ENCODE measurements at regions not wholly inside any gene's neighbourhood (a gene's known extent, or its start where the extent isn't known, plus 50 kb on each side); places are given as distances from the start of the nearest gene placed in this dataset.

- no peak for DNase-seq (ENCODE audit: low read depth)
- POLR2A ChIA-PET: no interaction called here
- H3K4me3 ChIP-seq (ENCODE audit: low read depth, low read length): no peak overlapping the region
- no peak for TF ChIP-seq CTCF (IDR thresholded peaks at IDR 0.05; ENCODE audit: insufficient read depth, low read depth, low read length)
- H3K27me3 ChIP-seq (ENCODE audit: control insufficient read depth, insufficient read depth, low read length): no peaks in the 10 kb centered on the region
- CTCF ChIA-PET: no interaction called here
- no peaks in the 10 kb centered on the region for H3K36me3 ChIP-seq (ENCODE audit: control insufficient read depth, insufficient read depth, low read length)
Measured at GRCh38 chr12:116414891-116415290, 137.4 kb upstream of the MED13L start.

- no peak overlapping the region for H3K4me3 ChIP-seq (ENCODE audit: low read depth, low read length)
- H3K36me3 ChIP-seq (ENCODE audit: control insufficient read depth, insufficient read depth, low read length): no peaks in the 10 kb centered on the region
- no peak for DNase-seq (ENCODE audit: low read depth)
- H3K27me3 ChIP-seq (ENCODE audit: control insufficient read depth, insufficient read depth, low read length): no peaks in the 10 kb centered on the region
- no peak for TF ChIP-seq CTCF (IDR thresholded peaks at IDR 0.05; ENCODE audit: insufficient read depth, low read depth, low read length)
- CTCF ChIA-PET: interaction anchor here (0.5 to 1.3 kb wide), 2 partner anchors 210 to 400 kb away, joined by 3 to 4 read pairs; no protein-coding TSS in a partner anchor
- POLR2A ChIA-PET: no interaction called here
Measured at GRCh38 chr12:116415408-116416108, 138.1 kb upstream of the MED13L start.

GRCh38 chr12:116416166-116416565 is 138.7 kb upstream of the MED13L start:
- H3K27me3 ChIP-seq (ENCODE audit: control insufficient read depth, insufficient read depth, low read length): no peaks in the 10 kb centered on the region
- POLR2A ChIA-PET: no interaction called here
- no peaks in the 10 kb centered on the region for H3K36me3 ChIP-seq (ENCODE audit: control insufficient read depth, insufficient read depth, low read length)
- no peak for TF ChIP-seq CTCF (IDR thresholded peaks at IDR 0.05; ENCODE audit: insufficient read depth, low read depth, low read length)
- CTCF ChIA-PET: interaction anchor here (0.5 to 1.3 kb wide), 2 partner anchors 210 to 401 kb away, joined by 3 to 4 read pairs; no protein-coding TSS in a partner anchor
- DNase-seq (ENCODE audit: low read depth): no peak
- H3K4me3 ChIP-seq (ENCODE audit: low read depth, low read length): no peak overlapping the region

GRCh38 chr12:116418551-116418950 is 140.6 kb upstream of the MAP1LC3B2 start:
- no peak for TF ChIP-seq CTCF (IDR thresholded peaks at IDR 0.05; ENCODE audit: insufficient read depth, low read depth, low read length)
- DNase-seq (ENCODE audit: low read depth): no peak
- CTCF ChIA-PET: no interaction called here
- Histone ChIP-seq H3K4me3 (ENCODE audit: low read depth, low read length) (no peak overlapping the region), H3K27me3 (ENCODE audit: control insufficient read depth, insufficient read depth, low read length) (no peaks in the 10 kb centered on the region), H3K36me3 (ENCODE audit: control insufficient read depth, insufficient read depth, low read length) (no peaks in the 10 kb centered on the region)
- POLR2A ChIA-PET: no interaction called here

GRCh38 chr12:116420227-116420880 is 138.8 kb upstream of the MAP1LC3B2 start:
- Histone ChIP-seq H3K4me3 (ENCODE audit: low read depth, low read length) (no peak overlapping the region), H3K27me3 (ENCODE audit: control insufficient read depth, insufficient read depth, low read length) (no peaks in the 10 kb centered on the region), H3K36me3 (ENCODE audit: control insufficient read depth, insufficient read depth, low read length) (no peaks in the 10 kb centered on the region)
- no peak for TF ChIP-seq CTCF (IDR thresholded peaks at IDR 0.05; ENCODE audit: insufficient read depth, low read depth, low read length)
- ChIA-PET POLR2A (no interaction called here), CTCF (no interaction called here)
- DNase-seq (ENCODE audit: low read depth): no peak
